GM18508 (cell line): ENCODE measurements at regions not wholly inside any gene's neighbourhood (a gene's known extent, or its start where the extent isn't known, plus 50 kb on each side); places are given as distances from the start of the nearest gene placed in this dataset.

Experiments
- ATAC-seq: cut with Tn5 transposase; IDR thresholded peaks from one replicate; pipeline ENCODE4 v1.9.1; 2021; ENCODE audit warnings: moderate number of reproducible peaks; ENCODE audit not compliant: insufficient read depth, unreplicated experiment

DNA sequence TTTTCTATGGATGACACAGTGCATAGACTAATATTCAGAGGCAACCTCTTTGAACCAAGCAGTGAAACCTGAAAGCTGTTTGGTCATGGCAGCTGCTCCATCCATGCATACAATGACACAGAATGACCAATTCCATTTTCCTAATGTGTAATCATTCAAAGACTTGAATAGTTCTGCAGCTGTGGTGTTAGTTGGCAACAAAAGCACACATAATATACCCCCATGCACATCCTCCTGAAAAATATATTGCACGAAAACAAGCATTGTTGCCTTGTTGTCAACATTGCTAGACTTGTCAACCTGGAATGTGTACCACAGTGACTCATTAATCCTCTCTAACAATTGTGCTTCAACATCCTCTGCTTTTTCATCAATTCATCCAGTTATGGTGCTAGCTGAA is 71.0 kb upstream of the SEMA6A start:
- peak; percentile 83 for ATAC-seq

DNA sequence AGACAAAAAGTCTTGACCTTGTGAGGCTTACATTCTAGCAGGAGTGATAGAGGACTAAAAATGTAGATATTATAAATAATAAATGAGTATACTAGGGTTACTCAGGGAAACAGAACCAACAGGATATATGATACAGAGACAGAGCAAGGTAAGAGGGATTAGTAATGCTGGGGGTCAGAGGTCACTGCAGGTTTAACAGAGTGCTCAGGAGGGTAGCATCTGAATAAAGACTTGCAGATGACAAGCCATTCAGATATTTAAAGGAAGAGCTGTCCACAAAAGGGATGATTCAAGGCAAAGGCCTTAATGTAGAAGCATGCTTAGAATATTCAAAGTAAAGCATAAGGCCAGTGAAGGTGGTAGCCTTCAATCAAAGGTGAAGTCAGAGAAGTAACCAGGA is 65.6 kb upstream of the SEMA6A start:
- no peak for ATAC-seq

DNA sequence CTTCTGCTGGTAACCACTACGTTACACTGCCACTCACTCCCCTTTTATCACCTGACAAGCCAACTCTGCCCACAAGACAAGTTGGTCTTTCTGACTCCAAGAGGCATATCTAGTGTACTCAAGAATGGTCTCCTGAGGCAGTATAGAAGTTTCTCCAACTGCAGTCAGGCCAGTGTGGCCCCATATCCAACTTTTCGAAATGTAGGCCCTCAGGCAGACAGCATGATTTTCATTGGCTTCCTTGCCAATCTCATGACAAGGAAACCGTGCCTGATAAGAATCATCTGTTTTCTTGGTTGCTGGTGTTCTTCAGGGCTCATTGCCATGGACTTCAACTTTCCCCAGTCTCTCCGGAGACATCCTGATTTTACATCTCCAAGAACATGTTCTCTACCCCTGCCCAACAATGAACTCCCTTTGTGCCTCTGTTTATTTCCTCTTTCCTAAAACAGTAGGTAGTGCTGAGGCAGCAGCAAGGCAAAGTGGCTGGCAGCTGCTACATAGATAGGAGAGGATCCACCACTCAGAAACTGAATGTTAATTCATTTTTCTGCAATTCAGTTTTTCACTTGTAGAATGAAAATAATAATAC is 62.6 kb upstream of the SEMA6A start:
- ATAC-seq = no peak

DNA sequence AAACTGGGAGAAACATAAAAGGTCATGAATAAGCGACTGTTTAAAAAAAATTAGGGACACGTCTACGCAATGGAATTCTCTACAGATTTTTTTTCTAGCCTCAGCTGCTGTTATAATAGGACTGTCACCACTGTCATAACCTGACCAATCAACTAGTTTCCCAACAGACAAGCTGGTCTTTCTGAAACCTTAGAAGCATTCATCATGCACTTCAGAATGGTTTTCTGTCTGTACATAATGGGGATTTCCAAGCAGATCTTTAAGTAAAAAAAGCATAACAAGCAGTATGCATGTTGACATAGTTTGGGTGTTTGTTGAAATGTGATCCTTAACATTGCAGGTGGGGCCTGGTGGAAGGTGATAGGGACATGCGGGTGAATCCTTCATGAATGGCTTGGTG is 58.3 kb upstream of the SEMA6A start:
- ATAC-seq = peak; percentile 74

DNA sequence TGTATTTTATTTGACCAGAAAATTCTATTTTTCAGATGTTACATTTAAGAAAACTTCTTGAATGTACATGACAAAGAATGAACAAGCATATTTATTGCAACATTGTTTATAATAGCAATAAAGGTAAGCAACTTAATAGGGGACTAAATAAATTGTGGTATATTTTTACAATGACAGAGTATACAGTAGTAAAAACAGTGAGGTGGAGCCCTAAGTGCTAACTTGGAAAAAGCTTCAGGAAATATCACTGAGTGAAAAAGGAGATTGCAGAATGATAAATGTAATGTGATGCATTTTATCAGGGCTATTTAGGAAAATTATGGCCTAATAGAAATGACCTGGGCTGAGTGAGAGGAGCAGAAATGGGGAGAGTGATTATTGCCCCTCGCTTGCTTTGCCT is 56.5 kb upstream of the SEMA6A start:
- ATAC-seq = no peak

DNA sequence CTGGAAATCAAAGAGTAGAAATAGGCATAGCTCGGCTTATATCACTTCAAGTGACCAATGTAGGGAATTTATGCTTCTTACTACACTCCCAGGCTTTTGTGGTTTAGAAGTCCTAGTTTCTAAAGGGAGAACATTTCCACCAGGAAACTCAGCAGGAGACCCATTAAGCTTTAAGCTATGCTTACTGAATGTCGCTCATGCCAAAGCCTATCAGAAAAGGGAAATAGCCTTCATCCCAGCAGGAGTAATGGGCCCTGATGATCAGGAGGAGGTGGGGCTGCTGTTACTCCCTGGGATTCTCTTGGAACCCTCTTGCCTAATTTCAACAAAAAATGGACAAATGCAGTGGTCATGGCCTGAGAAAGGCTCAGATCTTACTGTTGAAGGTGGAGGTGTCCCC is 54.5 kb upstream of the SEMA6A start:
- no peak for ATAC-seq

DNA sequence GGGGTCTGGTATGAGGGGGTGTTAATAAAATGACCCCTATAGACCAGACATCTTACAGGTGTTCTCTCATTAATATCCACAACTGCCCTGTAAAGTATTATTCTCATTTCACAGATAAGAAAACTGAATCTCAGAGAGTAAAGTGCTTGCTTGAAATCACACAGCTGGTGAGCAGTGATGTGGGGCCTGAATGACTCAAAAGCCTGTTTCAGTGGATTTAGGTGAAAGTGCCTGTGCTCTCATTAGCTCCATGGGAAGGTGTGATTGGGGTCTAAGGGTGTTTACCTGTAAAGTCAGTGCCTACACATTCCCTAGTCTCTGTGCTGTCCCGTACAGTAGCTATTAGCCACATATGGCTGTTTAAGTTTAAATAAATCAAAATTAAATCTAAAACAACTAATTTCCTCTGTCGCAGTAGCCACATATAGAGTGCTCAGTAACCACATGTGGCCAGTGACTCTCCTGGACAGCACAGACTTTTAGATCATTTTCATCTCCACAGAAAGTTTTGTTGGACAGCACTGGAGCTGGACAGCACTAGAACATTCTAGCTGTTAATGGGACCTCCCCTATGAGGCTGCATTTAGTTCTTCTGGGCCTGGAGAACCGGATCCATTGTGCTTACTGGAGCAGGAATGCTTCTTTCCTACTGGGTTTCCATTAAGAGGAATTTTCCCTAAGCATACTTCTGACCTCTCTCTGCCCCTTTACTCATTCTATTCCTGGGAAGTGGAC is 52.5 kb upstream of the SEMA6A start:
- peak; percentile 91 for ATAC-seq

DNA sequence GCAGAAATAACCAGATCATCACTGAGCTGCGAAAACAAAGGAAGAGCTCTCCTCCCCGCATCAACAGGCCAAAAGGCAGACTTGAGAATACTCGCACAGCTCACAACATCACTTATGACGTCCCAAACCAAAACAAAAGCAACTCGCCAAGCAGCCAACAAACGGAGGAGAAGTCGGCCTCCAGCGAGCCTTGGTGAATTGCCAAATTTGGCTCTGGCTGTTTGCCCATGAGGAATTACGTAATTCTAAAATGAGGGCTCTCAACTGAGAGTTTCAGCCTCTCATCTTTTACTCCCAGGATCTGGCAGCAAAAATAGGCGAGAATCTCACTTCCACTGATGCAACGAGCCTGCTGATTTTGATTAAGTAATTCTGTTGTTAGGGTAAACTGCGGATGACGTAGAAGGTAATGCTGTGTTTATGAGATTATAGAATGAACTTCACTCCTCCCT is 51.7 kb upstream of the SEMA6A start:
- ATAC-seq = no peak
